GM20000 (cell line): ENCODE measurements at regions not wholly inside any gene's neighbourhood (a gene's known extent, or its start where the extent isn't known, plus 50 kb on each side); places are given as distances from the start of the nearest gene placed in this dataset.

ENCODE experiments used
- DNase-seq: peaks from one replicate; pipeline ENCODE4 v3.0.0; 2012; ENCODE audit warnings: low spot score
- TF ChIP-seq, protein P1 (sequence below): IDR thresholded peaks from 2 replicates; pipeline ENCODE4 v1.5.1; 2012; ENCODE audit warnings: mild to moderate bottlenecking, control low read depth; ENCODE audit errors: extremely low read depth, missing control alignments

DNA sequence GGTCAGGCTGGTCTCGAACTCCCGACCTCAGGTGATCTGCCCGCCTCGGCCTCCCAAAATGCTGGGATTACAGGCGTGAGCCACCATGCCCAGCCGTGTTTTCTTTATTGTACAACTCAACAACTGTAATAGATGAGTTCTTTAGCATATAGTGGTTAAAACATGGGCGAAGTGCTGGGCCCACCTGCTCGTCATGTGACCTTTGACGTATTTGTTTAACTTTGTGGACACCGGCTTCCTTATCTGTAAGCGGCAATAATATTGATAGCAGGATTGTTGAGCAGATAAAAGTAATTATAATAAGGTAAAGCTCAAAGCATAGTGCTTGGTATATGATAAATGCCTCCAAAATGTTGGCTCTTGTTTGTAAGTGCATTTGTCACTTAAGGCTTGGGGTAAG, 460.3 kb downstream of the KLF12 start:
- TF ChIP-seq, protein P1, sequence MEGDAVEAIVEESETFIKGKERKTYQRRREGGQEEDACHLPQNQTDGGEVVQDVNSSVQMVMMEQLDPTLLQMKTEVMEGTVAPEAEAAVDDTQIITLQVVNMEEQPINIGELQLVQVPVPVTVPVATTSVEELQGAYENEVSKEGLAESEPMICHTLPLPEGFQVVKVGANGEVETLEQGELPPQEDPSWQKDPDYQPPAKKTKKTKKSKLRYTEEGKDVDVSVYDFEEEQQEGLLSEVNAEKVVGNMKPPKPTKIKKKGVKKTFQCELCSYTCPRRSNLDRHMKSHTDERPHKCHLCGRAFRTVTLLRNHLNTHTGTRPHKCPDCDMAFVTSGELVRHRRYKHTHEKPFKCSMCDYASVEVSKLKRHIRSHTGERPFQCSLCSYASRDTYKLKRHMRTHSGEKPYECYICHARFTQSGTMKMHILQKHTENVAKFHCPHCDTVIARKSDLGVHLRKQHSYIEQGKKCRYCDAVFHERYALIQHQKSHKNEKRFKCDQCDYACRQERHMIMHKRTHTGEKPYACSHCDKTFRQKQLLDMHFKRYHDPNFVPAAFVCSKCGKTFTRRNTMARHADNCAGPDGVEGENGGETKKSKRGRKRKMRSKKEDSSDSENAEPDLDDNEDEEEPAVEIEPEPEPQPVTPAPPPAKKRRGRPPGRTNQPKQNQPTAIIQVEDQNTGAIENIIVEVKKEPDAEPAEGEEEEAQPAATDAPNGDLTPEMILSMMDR = no peak
- no peak for DNase-seq

DNA sequence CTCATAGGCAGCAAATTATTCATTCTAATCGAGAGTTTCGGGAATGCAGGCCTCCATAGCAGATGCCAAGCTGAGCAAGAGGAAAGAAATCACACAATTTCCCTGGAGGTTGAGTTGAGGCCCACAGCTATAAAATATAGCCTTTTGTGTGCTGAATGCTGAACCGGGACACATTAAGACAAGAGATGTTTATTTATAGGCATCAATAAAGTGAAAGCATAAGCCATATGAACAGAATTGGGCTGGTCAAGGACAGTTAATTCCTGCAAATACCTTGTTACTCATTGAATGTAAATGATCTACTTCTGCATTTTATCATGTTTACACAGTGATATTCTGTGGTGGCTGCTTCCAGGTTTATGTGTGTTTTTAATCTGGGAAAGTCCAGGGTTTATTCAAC, 461.7 kb downstream of the KLF12 start:
- TF ChIP-seq, protein P1 = no peak

DNA sequence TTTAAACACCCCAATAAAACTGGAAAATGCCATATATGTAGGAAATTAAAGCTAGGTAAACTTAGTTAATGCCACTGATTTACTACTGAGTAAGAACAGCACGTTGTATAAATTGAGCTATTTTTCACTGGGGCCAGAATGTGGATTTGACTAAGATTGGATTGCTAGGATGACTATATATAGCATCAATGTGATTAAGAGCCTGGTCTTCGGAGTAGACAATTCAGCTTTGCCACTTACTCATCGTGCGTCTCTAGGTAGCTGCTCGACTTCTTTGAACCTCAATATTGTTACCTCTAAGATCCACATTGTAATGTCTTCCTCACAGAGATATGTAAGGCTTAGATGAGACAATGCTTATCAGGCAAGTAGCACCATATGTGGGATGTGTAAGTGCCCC, 462.5 kb downstream of the KLF12 start:
- TF ChIP-seq, protein P1 = no peak
- no peak for DNase-seq

More for the DNA sequence above, 461.7 kb downstream of the KLF12 start:
- DNase-seq = no peak

DNA sequence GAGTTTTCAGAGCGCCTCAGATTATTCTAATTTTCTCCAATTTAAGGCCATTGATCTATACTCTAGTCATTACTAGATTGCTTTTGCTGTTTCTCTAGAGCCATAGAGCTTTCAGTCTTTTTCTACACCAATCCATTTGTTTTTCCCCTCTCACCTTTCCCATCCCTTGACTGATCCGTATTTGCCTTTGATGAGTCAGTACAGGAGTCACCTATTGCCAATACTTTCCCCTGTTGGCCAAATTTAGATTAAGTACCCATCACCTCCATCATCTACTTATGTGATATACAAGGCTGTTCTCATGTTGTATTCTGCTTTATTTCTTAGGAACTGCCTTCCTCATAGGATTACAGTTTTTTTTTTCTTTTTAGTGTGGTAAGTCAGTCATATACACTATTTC, 463.2 kb downstream of the KLF12 start:
- DNase-seq = no peak
- TF ChIP-seq, protein P1 = no peak

DNA sequence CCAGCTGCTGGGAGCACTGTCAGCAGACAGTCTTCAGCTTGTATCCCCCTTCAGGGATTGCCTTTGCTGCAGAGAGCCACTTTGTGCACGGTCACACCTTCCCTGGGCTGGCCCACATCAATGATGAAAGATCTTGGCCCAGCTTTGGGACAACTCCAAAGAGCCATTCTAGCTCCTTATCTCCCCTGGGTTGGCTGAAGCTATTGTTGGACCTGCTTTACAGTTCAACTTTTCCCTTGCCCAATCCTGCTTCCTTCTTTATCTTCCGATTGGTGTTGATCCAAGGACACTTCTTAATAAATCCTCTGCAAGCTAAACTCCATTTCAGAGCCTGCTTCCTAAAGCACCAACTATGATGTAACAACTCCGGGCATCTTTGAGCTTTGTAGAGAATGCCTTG, 466.4 kb downstream of the KLF12 start:
- no peak for DNase-seq
- TF ChIP-seq, protein P1 = no peak

DNA sequence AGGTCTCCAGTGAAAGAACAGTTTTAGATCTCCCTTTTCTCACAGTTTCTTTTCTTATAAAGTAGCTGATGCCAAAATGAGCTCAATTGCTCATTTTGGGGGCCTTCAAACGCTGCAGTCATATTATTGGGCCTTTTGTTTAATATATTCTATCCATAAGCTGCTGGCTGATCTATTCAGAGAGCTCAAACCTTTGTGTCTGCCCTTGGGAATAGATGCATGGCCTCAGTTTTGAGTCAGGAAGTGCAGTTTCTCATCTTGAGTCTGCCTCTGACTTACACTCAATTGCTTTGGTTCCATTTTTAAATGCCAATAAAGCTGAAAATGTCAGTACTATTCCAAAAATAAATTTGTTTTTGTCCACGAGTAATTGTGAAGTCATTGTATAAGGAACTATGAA, 468.9 kb downstream of the KLF12 start:
- DNase-seq = no peak
- TF ChIP-seq, protein P1 = no peak

DNA sequence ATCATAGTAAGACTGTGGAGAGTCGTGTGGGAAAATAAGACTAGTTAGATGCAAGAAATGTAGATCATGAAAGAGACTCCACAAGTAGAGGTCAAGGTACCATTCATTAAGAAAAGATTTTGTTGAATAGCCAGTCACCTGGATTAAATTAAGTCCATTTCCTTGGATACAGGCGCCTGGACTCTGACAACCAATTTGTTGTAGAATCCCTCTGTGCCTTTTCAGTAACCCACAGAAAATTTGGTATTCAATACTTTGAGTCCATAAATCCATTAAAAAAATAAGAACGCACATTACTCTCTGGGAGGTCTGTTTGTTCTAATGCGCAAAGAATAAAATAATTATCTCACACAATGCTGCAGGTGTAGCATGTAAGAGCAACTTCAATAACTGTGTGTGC, 469.4 kb downstream of the KLF12 start:
- TF ChIP-seq, protein P1 = no peak
- DNase-seq = no peak
